ENCODE measurements at regions not wholly inside any gene's neighbourhood (a gene's known extent, or its start where the extent isn't known, plus 50 kb on each side); places are given as distances from the start of the nearest gene placed in this dataset.

DNA sequence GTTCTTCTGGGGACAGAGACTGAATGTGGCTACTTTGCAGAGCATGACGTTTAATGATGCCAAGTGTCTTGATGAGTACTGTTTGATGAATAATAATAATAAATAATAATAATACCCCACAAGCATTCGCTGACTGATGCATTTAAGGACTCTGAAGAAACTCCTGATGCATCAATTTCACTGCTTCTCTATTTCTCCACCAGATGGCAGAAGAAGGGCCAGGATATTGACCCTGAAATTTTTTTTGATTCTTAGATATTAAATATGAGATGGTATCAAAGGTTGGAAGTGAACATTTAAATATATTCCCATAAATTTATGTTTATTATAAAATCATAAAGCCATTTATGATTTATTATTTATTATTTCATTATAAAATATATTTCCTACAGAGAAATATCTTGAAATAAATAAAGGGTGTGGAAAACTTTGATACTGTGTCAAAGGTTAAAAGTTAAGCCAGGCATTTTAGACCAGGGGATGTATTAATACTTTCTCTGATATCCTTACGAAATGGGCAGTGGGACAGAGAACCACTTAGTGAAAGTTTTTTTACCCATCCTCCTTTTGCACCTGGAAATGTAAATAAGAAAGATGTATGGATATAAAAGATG lies 170.9 kb downstream of the LACC1 start:
- intact Hi-C loops (cut with micrococcal nuclease; ENCODE audit: unreplicated experiment) (loop anchor here (1.0 kb wide), 1 partner anchor 388 kb away; no protein-coding TSS in a partner anchor), in situ Hi-C loops (cut with MboI) (loop anchor here (5.0 kb wide), 1 partner anchor 387 kb away; no protein-coding TSS in a partner anchor)
- no peaks in the 10 kb centered on the region for H3K4me1 ChIP-seq (ENCODE audit: control insufficient read depth, insufficient read depth, low read length)
- RAD21 ChIA-PET (ENCODE audit: unreplicated experiment): no interaction called here
- H3K4me2 ChIP-seq (ENCODE audit: control insufficient read depth, insufficient read depth): no peak overlapping the region
- SMC1A ChIA-PET (ENCODE audit: uncharacterized antibody, unreplicated experiment): no interaction called here
- no TSS peak for BruUV-seq (replicated peaks)
- H3K79me2 ChIP-seq (ENCODE audit: control insufficient read depth, insufficient read depth, low read length): no peaks in the 10 kb centered on the region
- H3K36me3 ChIP-seq (ENCODE audit: control insufficient read depth in 2 of 2, insufficient read depth in 2 of 2, low read length in 1 of 2): no peaks in the 10 kb centered on the region
- H3K4me3 ChIP-seq: no peak overlapping the region
- H2AFZ ChIP-seq (ENCODE audit: control insufficient read depth, low read depth, low read length): no peak overlapping the region
- peaks cover 0 to 3% of the 10 kb centered on the region in 2 experiments; a peak in 1 of 4 replicates for H3K27me3 ChIP-seq (replicated peaks in 1 of 2; ENCODE audit: control insufficient read depth in 2 of 2, insufficient read depth in 2 of 2, low read length in 1 of 2)
- no peaks in the 10 kb centered on the region for H4K20me1 ChIP-seq (ENCODE audit: control insufficient read depth, insufficient read depth)
- WGBS (ENCODE audit: insufficient coverage, insufficient replicate concordance, low lambda C conversion rate, missing lambda C conversion rate): 2% methylated on average over 3 of the region's 3 CpGs
- no peak for DNase-seq (ENCODE audit: low read depth, low spot score)
- CTCF ChIA-PET: interaction anchor here (1.6 kb wide), 1 partner anchor 387 kb away, joined by 3 read pairs; no protein-coding TSS in a partner anchor
- H3K27ac ChIP-seq (ENCODE audit: control insufficient read depth, insufficient read depth): no peak overlapping the region
- POLR2A ChIA-PET: no interaction called here
- no peaks in the 10 kb centered on the region for H3K9me3 ChIP-seq (replicated peaks; ENCODE audit: control insufficient read depth, insufficient read depth, low read length)
- ATAC-seq: no peak
- FAIRE-seq: peak; percentile 13
- no peak overlapping the region for H3K9ac ChIP-seq (ENCODE audit: control insufficient read depth, insufficient read depth, low read length)
- TF ChIP-seq PKNOX1 (IDR thresholded peaks at IDR 0.05) (no peak), NR2C1 (IDR thresholded peaks at IDR 0.05) (no peak), SMAD1 (IDR thresholded peaks at IDR 0.05; ENCODE audit: low read depth, partially characterized antibody) (no peak), NFIC (IDR thresholded peaks at IDR 0.05; ENCODE audit: low read depth, low read length) (no peak), RELA (IDR thresholded peaks at IDR 0.05; ENCODE audit: borderline replicate concordance, partially characterized antibody) (no peak), MEF2A (IDR thresholded peaks at IDR 0.05; ENCODE audit: insufficient read depth, low read depth, low read length) (no peak), FOXM1 (IDR thresholded peaks at IDR 0.05; ENCODE audit: low read depth, low read length) (no peak), EP300 (IDR thresholded peaks at IDR 0.05; ENCODE audit: borderline replicate concordance in 1 of 2, control insufficient read depth in 1 of 2, low read depth in 2 of 2, low read length in 2 of 2) (no peak), CBX5 (IDR thresholded peaks at IDR 0.05; ENCODE audit: low read depth) (no peak), ZNF384 (IDR thresholded peaks at IDR 0.05; ENCODE audit: borderline replicate concordance, low read depth, low read length) (no peak), SMC3 (IDR thresholded peaks at IDR 0.05; ENCODE audit: borderline replicate concordance, low read length) (peak; percentile 73; the same call in 1 of the 2 replicates), CTCF (IDR thresholded peaks at IDR 0.05 in 2 of 3, conservative IDR thresholded peaks at IDR 0.05 in 1 of 3; ENCODE audit: control insufficient read depth in 2 of 3, extremely low read depth in 1 of 3, insufficient read depth in 1 of 3, low read depth in 3 of 3, low read length in 3 of 3) (peak; percentile 41 to 49 (median 44); a peak in 5 of 6 replicates), CHD4 (IDR thresholded peaks at IDR 0.05) (no peak), CBFB (IDR thresholded peaks at IDR 0.05; ENCODE audit: low read depth) (no peak), PRDM15 (CRISPR knock-in tag; IDR thresholded peaks at IDR 0.05) (no peak)
- TF ChIP-seq, protein P1, sequence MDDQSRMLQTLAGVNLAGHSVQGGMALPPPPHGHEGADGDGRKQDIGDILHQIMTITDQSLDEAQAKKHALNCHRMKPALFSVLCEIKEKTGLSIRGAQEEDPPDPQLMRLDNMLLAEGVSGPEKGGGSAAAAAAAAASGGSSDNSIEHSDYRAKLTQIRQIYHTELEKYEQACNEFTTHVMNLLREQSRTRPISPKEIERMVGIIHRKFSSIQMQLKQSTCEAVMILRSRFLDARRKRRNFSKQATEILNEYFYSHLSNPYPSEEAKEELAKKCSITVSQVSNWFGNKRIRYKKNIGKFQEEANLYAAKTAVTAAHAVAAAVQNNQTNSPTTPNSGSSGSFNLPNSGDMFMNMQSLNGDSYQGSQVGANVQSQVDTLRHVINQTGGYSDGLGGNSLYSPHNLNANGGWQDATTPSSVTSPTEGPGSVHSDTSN (IDR thresholded peaks at IDR 0.05; ENCODE audit: insufficient replicate concordance, low read depth, low read length): no peak

Data from GM12878 (cell line).